ENCODE measurements at regions not wholly inside any gene's neighbourhood (a gene's known extent, or its start where the extent isn't known, plus 50 kb on each side); places are given as distances from the start of the nearest gene placed in this dataset.
"Not testable (repeated sequence)": the region's sequence is repeated elsewhere in the genome, so short reads cannot be mapped to it uniquely, and the experiment has no call there.

- intact Hi-C loops (cut with micrococcal nuclease), result no loop called here
Observed at GRCh38 chr17:71870546-71870862, 250.3 kb upstream of the SOX9 start.

- intact Hi-C loops (cut with micrococcal nuclease), result no loop called here
Observed at GRCh38 chr17:71872843-71873485, 247.9 kb upstream of the SOX9 start.

- intact Hi-C loops (cut with micrococcal nuclease), result not testable (repeated sequence)
Observed at GRCh38 chr17:71874773-71875172, 246.0 kb upstream of the SOX9 start.

- intact Hi-C loops (cut with micrococcal nuclease), result no loop called here
Observed at GRCh38 chr17:71878271-71878670, 242.5 kb upstream of the SOX9 start.

GRCh38 chr17:71878998-71879397 lies 241.8 kb upstream of the SOX9 start:
- intact Hi-C loops (cut with micrococcal nuclease), result no loop called here

- intact Hi-C loops (cut with micrococcal nuclease), result no loop called here
Observed at GRCh38 chr17:71881041-71881440, 239.8 kb upstream of the SOX9 start.

- intact Hi-C loops (cut with micrococcal nuclease), result no loop called here
Observed at GRCh38 chr17:71881581-71881980, 239.2 kb upstream of the SOX9 start.

- intact Hi-C loops (cut with micrococcal nuclease), result no loop called here
Observed at GRCh38 chr17:71883258-71883657, 237.6 kb upstream of the SOX9 start.

GRCh38 chr17:71883845-71884244 lies 237.0 kb upstream of the SOX9 start:
- intact Hi-C loops (cut with micrococcal nuclease), result no loop called here

- intact Hi-C loops (cut with micrococcal nuclease), result no loop called here
Observed at GRCh38 chr17:71885662-71886061, 235.2 kb upstream of the SOX9 start.

GRCh38 chr17:71899317-71899716 lies 221.5 kb upstream of the SOX9 start:
- intact Hi-C loops (cut with micrococcal nuclease), result no loop called here

GRCh38 chr17:71900621-71901229 lies 220.1 kb upstream of the SOX9 start:
- intact Hi-C loops (cut with micrococcal nuclease), result loop anchor here (10.0 kb wide), 1 partner anchor 116 kb away; no protein-coding TSS in a partner anchor

GRCh38 chr17:71902894-71903506 lies 217.8 kb upstream of the SOX9 start:
- intact Hi-C loops (cut with micrococcal nuclease), result loop anchor here (10.0 kb wide), 1 partner anchor 118 kb away; no protein-coding TSS in a partner anchor

- intact Hi-C loops (cut with micrococcal nuclease), result loop anchor here (10.0 kb wide), 1 partner anchor 121 kb away; no protein-coding TSS in a partner anchor
Observed at GRCh38 chr17:71905376-71906031, 215.3 kb upstream of the SOX9 start.

GRCh38 chr17:71909155-71909554 lies 211.7 kb upstream of the SOX9 start:
- intact Hi-C loops (cut with micrococcal nuclease), result loop anchor here (10.0 kb wide), 1 partner anchor 124 kb away; no protein-coding TSS in a partner anchor

- intact Hi-C loops (cut with micrococcal nuclease), result no loop called here
Observed at GRCh38 chr17:71910002-71910401, 210.8 kb upstream of the SOX9 start.

- intact Hi-C loops (cut with micrococcal nuclease), result no loop called here
Observed at GRCh38 chr17:71914042-71914441, 206.8 kb upstream of the SOX9 start.

- intact Hi-C loops (cut with micrococcal nuclease), result no loop called here
Observed at GRCh38 chr17:71914812-71915211, 206.0 kb upstream of the SOX9 start.

GRCh38 chr17:71917715-71918114 lies 203.1 kb upstream of the SOX9 start:
- intact Hi-C loops (cut with micrococcal nuclease), result no loop called here

- intact Hi-C loops (cut with micrococcal nuclease), result no loop called here
Observed at GRCh38 chr17:71919186-71919585, 201.6 kb upstream of the SOX9 start.

GRCh38 chr17:71919896-71920295 lies 200.9 kb upstream of the SOX9 start:
- intact Hi-C loops (cut with micrococcal nuclease), result no loop called here

GRCh38 chr17:71921796-71922195 lies 199.0 kb upstream of the SOX9 start:
- intact Hi-C loops (cut with micrococcal nuclease), result no loop called here
